ENCODE measurements at regions not wholly inside any gene's neighbourhood (a gene's known extent, or its start where the extent isn't known, plus 50 kb on each side); places are given as distances from the start of the nearest gene placed in this dataset.

GRCh38 chr12:42969355-42969754 lies 379.8 kb upstream of the PRICKLE1 start:
- peak in 1 of 2 donors; percentile 61 for DNase-seq (ENCODE audit: low read depth in 2 of 2)

- DNase-seq (ENCODE audit: low read depth in 2 of 2), result no peak
Measured at GRCh38 chr12:42968426-42968825, 378.9 kb upstream of the PRICKLE1 start.

GRCh38 chr12:42967850-42968249 lies 378.3 kb upstream of the PRICKLE1 start:
- no peak for DNase-seq (ENCODE audit: low read depth in 2 of 2)

- DNase-seq (ENCODE audit: low read depth in 2 of 2), result no peak
Measured at GRCh38 chr12:42963988-42964387, 374.4 kb upstream of the PRICKLE1 start.

GRCh38 chr12:42962384-42962783 lies 372.8 kb upstream of the PRICKLE1 start:
- no peak for DNase-seq (ENCODE audit: low read depth in 2 of 2)

- peak; percentile 12 to 73 for DNase-seq (ENCODE audit: low read depth in 2 of 2)
Measured at GRCh38 chr12:42961395-42961794, 371.8 kb upstream of the PRICKLE1 start.

GRCh38 chr12:42960087-42960527 lies 370.6 kb upstream of the PRICKLE1 start:
- DNase-seq (ENCODE audit: low read depth in 2 of 2), result peak in 1 of 2 donors; percentile 64

GRCh38 chr12:42958291-42958674 lies 368.7 kb upstream of the PRICKLE1 start:
- peak in 1 of 2 donors; percentile 53 for DNase-seq (ENCODE audit: low read depth in 2 of 2)

- DNase-seq (ENCODE audit: low read depth in 2 of 2), result peak in 1 of 2 donors; percentile 13
Measured at GRCh38 chr12:42957561-42958290, 368.2 kb upstream of the PRICKLE1 start.

GRCh38 chr12:42957136-42957535 lies 367.6 kb upstream of the PRICKLE1 start:
- no peak for DNase-seq (ENCODE audit: low read depth in 2 of 2)

- no peak for DNase-seq (ENCODE audit: low read depth in 2 of 2)
Measured at GRCh38 chr12:42953021-42953420, 363.5 kb upstream of the PRICKLE1 start.

GRCh38 chr12:42946871-42947381 lies 357.4 kb upstream of the PRICKLE1 start:
- no peak for DNase-seq (ENCODE audit: low read depth in 2 of 2)

- DNase-seq (ENCODE audit: low read depth in 2 of 2), result no peak
Measured at GRCh38 chr12:42945927-42946326, 356.4 kb upstream of the PRICKLE1 start.

- no peak for DNase-seq (ENCODE audit: low read depth in 2 of 2)
Measured at GRCh38 chr12:42944516-42944915, 355.0 kb upstream of the PRICKLE1 start.

GRCh38 chr12:42936991-42937390 lies 347.4 kb upstream of the PRICKLE1 start:
- DNase-seq (ENCODE audit: low read depth in 2 of 2), result no peak

GRCh38 chr12:42936260-42936659 lies 346.7 kb upstream of the PRICKLE1 start:
- DNase-seq (ENCODE audit: low read depth in 2 of 2), result no peak

- DNase-seq (ENCODE audit: low read depth in 2 of 2), result no peak
Measured at GRCh38 chr12:42935756-42936155, 346.2 kb upstream of the PRICKLE1 start.

- DNase-seq (ENCODE audit: low read depth in 2 of 2), result no peak
Measured at GRCh38 chr12:42935090-42935489, 345.5 kb upstream of the PRICKLE1 start.

GRCh38 chr12:42933461-42934081 lies 344.0 kb upstream of the PRICKLE1 start:
- DNase-seq (ENCODE audit: low read depth in 2 of 2), result no peak

- no peak for DNase-seq (ENCODE audit: low read depth in 2 of 2)
Measured at GRCh38 chr12:42932936-42933335, 343.4 kb upstream of the PRICKLE1 start.

- no peak for DNase-seq (ENCODE audit: low read depth in 2 of 2)
Measured at GRCh38 chr12:42926232-42926631, 336.7 kb upstream of the PRICKLE1 start.

GRCh38 chr12:42924482-42924881 lies 334.9 kb upstream of the PRICKLE1 start:
- no peak for DNase-seq (ENCODE audit: low read depth in 2 of 2)

- DNase-seq (ENCODE audit: low read depth in 2 of 2), result no peak
Measured at GRCh38 chr12:42923583-42923982, 334.0 kb upstream of the PRICKLE1 start.

All from dermis microvascular lymphatic vessel endothelial cell (primary cell).